SKM-1 (cell line): ENCODE measurements at regions not wholly inside any gene's neighbourhood (a gene's known extent, or its start where the extent isn't known, plus 50 kb on each side); places are given as distances from the start of the nearest gene placed in this dataset.

Source experiments
- DNase-seq: peaks from one replicate; lab custom pipeline; 2025; ENCODE audit not compliant: unreplicated experiment; lab: John Stamatoyannopoulos, UW

GRCh38 chr17:72512649-72513556 lies 392.1 kb downstream of the SOX9 start:
- DNase-seq = no peak

- no peak for DNase-seq
Observed at GRCh38 chr17:72514321-72514861, 393.6 kb downstream of the SOX9 start.

GRCh38 chr17:72514891-72515290 lies 394.1 kb downstream of the SOX9 start:
- no peak for DNase-seq

GRCh38 chr17:72515291-72516065 lies 394.7 kb downstream of the SOX9 start:
- DNase-seq = no peak

GRCh38 chr17:72516772-72517399 lies 396.1 kb downstream of the SOX9 start:
- DNase-seq = no peak

GRCh38 chr17:72517413-72518158 lies 396.8 kb downstream of the SOX9 start:
- DNase-seq = no peak

- no peak for DNase-seq
Observed at GRCh38 chr17:72518159-72518732, 397.4 kb downstream of the SOX9 start.

- no peak for DNase-seq
Observed at GRCh38 chr17:72518753-72519597, 398.2 kb downstream of the SOX9 start.

GRCh38 chr17:72519598-72519936 lies 398.7 kb downstream of the SOX9 start:
- no peak for DNase-seq

- DNase-seq = no peak
Observed at GRCh38 chr17:72520665-72521303, 400.0 kb downstream of the SOX9 start.

- DNase-seq = no peak
Observed at GRCh38 chr17:72523491-72523890, 402.7 kb downstream of the SOX9 start.

GRCh38 chr17:72525225-72526015 lies 404.6 kb downstream of the SOX9 start:
- no peak for DNase-seq

GRCh38 chr17:72526769-72527168 lies 405.9 kb downstream of the SOX9 start:
- DNase-seq = no peak

- no peak for DNase-seq
Observed at GRCh38 chr17:72527789-72528188, 407.0 kb downstream of the SOX9 start.

GRCh38 chr17:72528683-72529082 lies 407.9 kb downstream of the SOX9 start:
- no peak for DNase-seq

GRCh38 chr17:72529386-72529785 lies 408.6 kb downstream of the SOX9 start:
- no peak for DNase-seq

- DNase-seq = no peak
Observed at GRCh38 chr17:72530454-72530853, 409.6 kb downstream of the SOX9 start.

GRCh38 chr17:72531729-72532128 lies 410.9 kb downstream of the SOX9 start:
- no peak for DNase-seq
